ENCODE measurements at regions not wholly inside any gene's neighbourhood (a gene's known extent, or its start where the extent isn't known, plus 50 kb on each side); places are given as distances from the start of the nearest gene placed in this dataset.

DNA sequence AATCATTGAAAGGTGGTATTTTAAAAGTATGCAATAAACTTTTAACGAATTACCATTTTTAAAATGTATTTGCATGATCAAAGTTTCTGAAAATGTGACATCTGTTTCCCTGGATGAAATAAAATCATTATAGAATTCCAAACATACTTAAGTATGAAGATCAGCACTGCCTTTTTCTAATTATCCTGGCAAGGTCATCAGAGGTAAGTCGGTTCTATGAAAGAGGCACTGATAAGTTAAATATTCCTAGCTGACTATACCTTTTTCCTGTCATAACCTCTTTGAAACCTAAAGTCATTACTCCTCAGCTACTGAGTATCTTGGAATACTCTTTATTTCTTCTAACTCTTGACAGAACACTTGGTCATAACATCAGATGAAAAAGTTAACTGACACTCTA lies 406.1 kb upstream of the ALCAM start:
- peaks cover 31% of the 10 kb centered on the region for H3K4me1 Mint-ChIP-seq
- peaks cover 3% of the 10 kb centered on the region for H3K27me3 Mint-ChIP-seq (ENCODE audit: low read depth, poor library complexity)
- DNase-seq, result no peak
- no peaks in the 10 kb centered on the region for H3K9me3 Mint-ChIP-seq
- TF ChIP-seq, protein P1, sequence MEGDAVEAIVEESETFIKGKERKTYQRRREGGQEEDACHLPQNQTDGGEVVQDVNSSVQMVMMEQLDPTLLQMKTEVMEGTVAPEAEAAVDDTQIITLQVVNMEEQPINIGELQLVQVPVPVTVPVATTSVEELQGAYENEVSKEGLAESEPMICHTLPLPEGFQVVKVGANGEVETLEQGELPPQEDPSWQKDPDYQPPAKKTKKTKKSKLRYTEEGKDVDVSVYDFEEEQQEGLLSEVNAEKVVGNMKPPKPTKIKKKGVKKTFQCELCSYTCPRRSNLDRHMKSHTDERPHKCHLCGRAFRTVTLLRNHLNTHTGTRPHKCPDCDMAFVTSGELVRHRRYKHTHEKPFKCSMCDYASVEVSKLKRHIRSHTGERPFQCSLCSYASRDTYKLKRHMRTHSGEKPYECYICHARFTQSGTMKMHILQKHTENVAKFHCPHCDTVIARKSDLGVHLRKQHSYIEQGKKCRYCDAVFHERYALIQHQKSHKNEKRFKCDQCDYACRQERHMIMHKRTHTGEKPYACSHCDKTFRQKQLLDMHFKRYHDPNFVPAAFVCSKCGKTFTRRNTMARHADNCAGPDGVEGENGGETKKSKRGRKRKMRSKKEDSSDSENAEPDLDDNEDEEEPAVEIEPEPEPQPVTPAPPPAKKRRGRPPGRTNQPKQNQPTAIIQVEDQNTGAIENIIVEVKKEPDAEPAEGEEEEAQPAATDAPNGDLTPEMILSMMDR (IDR thresholded peaks at IDR 0.05), result no peak
- H3K27ac Mint-ChIP-seq, result peak overlapping the region; percentile 93
- no peaks in the 10 kb centered on the region for H3K36me3 Mint-ChIP-seq (ENCODE audit: low read depth)
- no peak overlapping the region for H3K4me3 Mint-ChIP-seq

DNA sequence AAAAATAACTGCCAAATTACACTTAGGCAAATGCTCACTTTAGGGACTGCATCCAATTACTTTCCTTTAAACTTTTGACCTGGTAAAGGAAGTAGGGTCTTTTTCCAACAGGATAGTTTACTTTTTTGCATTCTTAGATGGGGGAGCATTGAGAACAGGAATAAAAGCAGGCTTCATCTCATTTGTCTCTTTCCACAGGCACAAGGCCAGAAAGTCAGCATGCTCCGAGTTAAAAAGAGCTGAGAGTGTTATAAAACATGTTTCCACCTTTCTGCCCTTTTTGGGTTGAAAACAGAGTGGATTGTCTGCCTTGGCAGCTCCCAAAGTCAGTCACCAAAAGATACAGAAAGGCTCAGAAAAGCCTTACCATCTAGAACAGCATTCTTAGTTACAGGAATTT lies 404.9 kb upstream of the ALCAM start:
- H3K4me1 Mint-ChIP-seq, result peaks cover 31% of the 10 kb centered on the region
- H3K4me3 Mint-ChIP-seq, result no peak overlapping the region
- TF ChIP-seq, protein P1 (IDR thresholded peaks at IDR 0.05), result no peak
- H3K27me3 Mint-ChIP-seq (ENCODE audit: low read depth, poor library complexity), result peaks cover 3% of the 10 kb centered on the region
- H3K36me3 Mint-ChIP-seq (ENCODE audit: low read depth), result no peaks in the 10 kb centered on the region
- peak overlapping the region; percentile 93 for H3K27ac Mint-ChIP-seq
- no peaks in the 10 kb centered on the region for H3K9me3 Mint-ChIP-seq
- DNase-seq, result no peak

DNA sequence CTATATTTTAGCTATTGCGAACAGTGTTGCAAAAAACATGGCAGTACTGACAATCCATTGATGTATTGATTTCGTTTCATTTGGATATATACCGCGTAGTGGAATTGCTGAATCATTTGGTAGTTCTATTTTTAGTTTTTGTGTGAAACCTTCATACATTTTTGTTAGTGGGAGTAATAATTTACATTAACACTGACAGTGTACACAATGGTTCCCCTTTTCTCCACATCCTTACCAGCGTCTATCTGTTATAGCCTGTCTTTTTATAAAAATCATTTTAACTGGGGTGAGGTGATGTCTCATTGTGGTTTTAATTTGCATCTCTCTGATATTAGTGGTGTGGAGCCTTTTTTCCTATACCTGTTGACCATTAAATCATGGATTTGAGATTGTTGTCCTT lies 392.4 kb upstream of the ALCAM start:
- H3K4me1 Mint-ChIP-seq, result no peaks in the 10 kb centered on the region

DNA sequence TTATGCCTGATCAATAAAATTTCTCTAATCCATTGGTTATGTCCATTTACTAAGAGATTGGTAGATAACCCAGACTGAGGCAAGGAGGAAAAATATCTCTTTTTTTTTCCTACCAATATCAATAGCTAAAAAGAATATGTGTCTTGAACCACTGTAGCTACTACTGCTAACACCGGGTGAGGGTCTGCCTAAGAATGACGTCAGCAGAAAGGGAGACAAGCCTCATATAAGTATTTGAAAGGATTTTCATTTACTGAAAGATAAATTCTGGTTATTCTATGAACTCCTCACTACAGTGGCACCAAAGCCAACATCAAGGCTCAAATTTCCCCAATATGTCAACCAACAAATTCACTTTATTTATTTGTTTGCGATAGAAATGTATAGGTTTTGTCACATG lies 389.0 kb upstream of the ALCAM start:
- Mint-ChIP-seq H3K4me1 (no peaks in the 10 kb centered on the region), H3K4me3 (no peak overlapping the region), H3K9me3 (peaks cover 21% of the 10 kb centered on the region), H3K27ac (no peak overlapping the region), H3K36me3 (ENCODE audit: low read depth) (peaks cover 8% of the 10 kb centered on the region), H3K27me3 (ENCODE audit: low read depth, poor library complexity) (no peaks in the 10 kb centered on the region)
- DNase-seq, result no peak
- TF ChIP-seq, protein P1 (IDR thresholded peaks at IDR 0.05), result no peak

More for the DNA sequence above, 392.4 kb upstream of the ALCAM start:
- DNase-seq, result no peak
- H3K36me3 Mint-ChIP-seq (ENCODE audit: low read depth), result peaks cover 8% of the 10 kb centered on the region
- peaks cover 3% of the 10 kb centered on the region for H3K27me3 Mint-ChIP-seq (ENCODE audit: low read depth, poor library complexity)
- TF ChIP-seq, protein P1 (IDR thresholded peaks at IDR 0.05), result no peak
- H3K4me3 Mint-ChIP-seq, result no peak overlapping the region
- H3K27ac Mint-ChIP-seq, result no peak overlapping the region
- peaks cover 21% of the 10 kb centered on the region for H3K9me3 Mint-ChIP-seq

DNA sequence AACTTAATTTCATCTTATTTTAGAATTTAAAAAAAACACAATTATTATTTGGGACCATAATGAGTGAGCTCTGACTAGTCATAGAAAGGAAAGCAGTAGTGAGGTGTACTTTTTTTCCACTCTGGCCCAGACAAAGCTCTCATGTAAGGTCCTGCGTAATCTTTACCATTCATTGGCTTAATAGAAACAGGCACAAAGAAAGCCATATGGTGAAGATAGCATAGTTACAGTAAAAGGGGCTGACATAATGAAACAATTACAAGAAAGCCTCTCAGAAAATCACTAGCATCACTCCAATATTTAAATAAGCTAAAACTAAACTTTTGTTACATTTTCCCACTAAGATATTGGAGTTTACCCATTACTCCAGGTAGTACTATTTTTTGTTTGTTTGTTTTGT lies 384.6 kb upstream of the ALCAM start:
- H3K4me3 Mint-ChIP-seq, result no peak overlapping the region
- H3K27me3 Mint-ChIP-seq (ENCODE audit: low read depth, poor library complexity), result peaks cover 2% of the 10 kb centered on the region
- no peak overlapping the region for H3K27ac Mint-ChIP-seq
- no peaks in the 10 kb centered on the region for H3K36me3 Mint-ChIP-seq (ENCODE audit: low read depth)
- H3K4me1 Mint-ChIP-seq, result no peaks in the 10 kb centered on the region
- TF ChIP-seq, protein P1 (IDR thresholded peaks at IDR 0.05), result no peak
- DNase-seq, result no peak
- H3K9me3 Mint-ChIP-seq, result peaks cover 2% of the 10 kb centered on the region

DNA sequence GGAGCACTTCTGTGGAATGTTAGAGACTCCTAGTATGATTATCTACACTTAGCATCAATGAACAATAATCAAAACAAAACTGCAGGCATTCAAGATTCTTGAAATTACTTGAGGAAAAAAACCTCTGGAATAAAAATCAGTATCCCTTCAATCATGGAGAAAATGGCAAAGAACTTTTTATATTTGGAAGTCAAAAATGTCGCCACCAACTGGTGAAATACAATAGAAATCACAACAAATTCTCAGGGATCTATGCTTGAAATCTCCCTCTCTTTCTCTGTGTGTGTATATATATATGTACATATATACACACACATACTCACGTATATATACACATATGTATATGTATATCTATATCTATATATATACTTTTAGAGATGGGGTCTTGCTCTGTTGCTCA lies 378.9 kb upstream of the ALCAM start:
- Mint-ChIP-seq H3K36me3 (ENCODE audit: low read depth) (no peaks in the 10 kb centered on the region), H3K4me3 (no peak overlapping the region), H3K27me3 (ENCODE audit: low read depth, poor library complexity) (peaks cover 2% of the 10 kb centered on the region), H3K4me1 (no peaks in the 10 kb centered on the region), H3K9me3 (no peaks in the 10 kb centered on the region), H3K27ac (no peak overlapping the region)
- TF ChIP-seq, protein P1 (IDR thresholded peaks at IDR 0.05), result no peak
- DNase-seq, result no peak
